GM23248 (cell line): ENCODE measurements at regions not wholly inside any gene's neighbourhood (a gene's known extent, or its start where the extent isn't known, plus 50 kb on each side); places are given as distances from the start of the nearest gene placed in this dataset.

Source experiments
- DNase-seq: peaks from one replicate; pipeline ENCODE4 v3.0.0-alpha.2; 2015
- H2AFZ ChIP-seq: fragments of 200-600 bp; sonication (generic); 2 replicates; pipeline ENCODE4 v1.6.1; 2016; ENCODE audit warnings: antibody characterized with exemption
- H3F3A ChIP-seq: fragments of 200-600 bp; sonication (generic); 2 replicates; pipeline ENCODE4 v1.6.1; 2016; ENCODE audit warnings: mild to moderate bottlenecking, antibody characterized with exemption, mixed run types; ENCODE audit not compliant: insufficient read depth
- H3K27ac ChIP-seq: fragments of 200-600 bp; sonication (generic); 2 replicates; pipeline ENCODE4 v1.5.1; 2016; ENCODE audit warnings: mild to moderate bottlenecking
- H3K27me3 ChIP-seq: fragments of 200-600 bp; sonication (generic); replicated peaks from 2 replicates; pipeline ENCODE4 v1.6.1; 2016; ENCODE audit warnings: mild to moderate bottlenecking; ENCODE audit not compliant: insufficient read depth
- H3K36me3 ChIP-seq: fragments of 200-600 bp; sonication (generic); 2 replicates; pipeline ENCODE4 v1.6.1; 2016; ENCODE audit warnings: low read depth, mild to moderate bottlenecking
- H3K4me1 ChIP-seq: fragments of 200-600 bp; sonication (generic); 2 replicates; pipeline ENCODE4 v1.6.1; 2016; ENCODE audit warnings: mild to moderate bottlenecking; ENCODE audit not compliant: insufficient read depth
- H3K4me2 ChIP-seq: fragments of 200-600 bp; sonication (generic); one replicate; pipeline ENCODE4 v1.6.1; 2016; ENCODE audit warnings: mild to moderate bottlenecking; ENCODE audit not compliant: unreplicated experiment
- H3K4me3 ChIP-seq: fragments of 200-600 bp; sonication (generic); 2 replicates; pipeline ENCODE4 v1.5.1; 2016; ENCODE audit warnings: mild to moderate bottlenecking
- H3K79me2 ChIP-seq: fragments of 200-600 bp; sonication (generic); 2 replicates; pipeline ENCODE4 v1.6.1; 2016; ENCODE audit warnings: mild to moderate bottlenecking; ENCODE audit not compliant: insufficient read depth
- H3K9ac ChIP-seq: fragments of 200-600 bp; sonication (generic); 2 replicates; pipeline ENCODE4 v1.6.1; 2016; ENCODE audit warnings: mild to moderate bottlenecking
- H3K9me2 ChIP-seq: fragments of 200-600 bp; sonication (generic); 2 replicates; pipeline ENCODE4 v1.6.1; 2016; ENCODE audit warnings: mixed run types, mild to moderate bottlenecking, moderate library complexity; ENCODE audit not compliant: insufficient read depth
- H3K9me3 ChIP-seq: fragments of 200-600 bp; sonication (generic); one replicate; pipeline ENCODE4 v1.6.1; 2017; ENCODE audit warnings: low read depth
- H4K20me1 ChIP-seq: fragments of 200-600 bp; sonication (generic); 2 replicates; pipeline ENCODE4 v1.6.0; 2016; ENCODE audit not compliant: insufficient read depth
- EZH2 ChIP-seq: fragments of 200-600 bp; sonication (generic); IDR thresholded peaks from 2 replicates; pipeline ENCODE4 v1.6.1; 2018; ENCODE audit warnings: antibody characterized with exemption, mild to moderate bottlenecking; ENCODE audit not compliant: insufficient read depth, poor library complexity, severe bottlenecking
- EZH2phosphoT487 ChIP-seq: fragments of 200-600 bp; sonication (generic); IDR thresholded peaks from 2 replicates; pipeline ENCODE4 v1.6.1; 2018; ENCODE audit warnings: antibody characterized with exemption, moderate library complexity, mild to moderate bottlenecking, low read depth; ENCODE audit not compliant: insufficient read depth
- WGBS, 2 experiments: methylation state at CpG; one replicate each; pipeline ENCODE4 v1.1.6; 2015 to 2017; ENCODE audit warnings: low lambda C conversion rate in 2 of 2, low coverage in 1 of 2; ENCODE audit errors: missing lambda C conversion rate in 2 of 2; 5-methylcytosine and 5-hydroxymethylcytosine counted together
- in situ Hi-C: fragments of 300-500 bp; cut with MboI; formaldehyde crosslinking; loops from 2 replicates; pipeline ENCODE4 v1.15.0; 2020

DNA sequence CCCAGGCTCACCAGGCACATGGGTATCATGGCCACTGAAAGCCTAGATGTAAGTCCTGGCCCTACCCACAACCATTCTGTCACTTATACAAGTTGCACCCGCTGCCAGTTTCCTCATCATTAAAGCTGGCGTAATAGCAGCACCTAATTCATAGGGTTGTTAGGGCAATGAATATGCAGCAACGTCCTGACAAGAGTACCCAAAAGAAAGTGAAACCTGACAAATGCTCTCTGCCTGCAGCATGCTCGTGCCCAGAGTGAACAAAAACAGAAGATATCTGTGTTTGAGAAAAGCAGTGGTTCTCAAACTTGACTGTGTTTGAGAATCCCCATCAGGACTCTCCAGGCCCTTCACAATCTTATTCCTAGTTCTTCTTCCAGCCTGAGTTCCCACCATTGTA is 632.4 kb downstream of the SEMA5A start:
- Histone ChIP-seq H3F3A (no peaks in the 10 kb centered on the region), H3K4me3 (no peak overlapping the region), H3K9ac (no peak overlapping the region), H3K9me3 (no peaks in the 10 kb centered on the region), H3K27me3 (no peaks in the 10 kb centered on the region), H3K27ac (no peak overlapping the region), H3K4me1 (peaks cover 7% of the 10 kb centered on the region), H3K9me2 (no peaks in the 10 kb centered on the region), H3K4me2 (no peak overlapping the region), H2AFZ (no peak overlapping the region), H4K20me1 (no peaks in the 10 kb centered on the region), H3K79me2 (no peaks in the 10 kb centered on the region), H3K36me3 (no peaks in the 10 kb centered on the region)
- no peak for DNase-seq
- TF ChIP-seq EZH2 (no peak), EZH2phosphoT487 (no peak)
- in situ Hi-C loops: no loop called here
- 85 to 89% methylated on average over 4 of the region's 4 CpGs for WGBS, 2 experiments

DNA sequence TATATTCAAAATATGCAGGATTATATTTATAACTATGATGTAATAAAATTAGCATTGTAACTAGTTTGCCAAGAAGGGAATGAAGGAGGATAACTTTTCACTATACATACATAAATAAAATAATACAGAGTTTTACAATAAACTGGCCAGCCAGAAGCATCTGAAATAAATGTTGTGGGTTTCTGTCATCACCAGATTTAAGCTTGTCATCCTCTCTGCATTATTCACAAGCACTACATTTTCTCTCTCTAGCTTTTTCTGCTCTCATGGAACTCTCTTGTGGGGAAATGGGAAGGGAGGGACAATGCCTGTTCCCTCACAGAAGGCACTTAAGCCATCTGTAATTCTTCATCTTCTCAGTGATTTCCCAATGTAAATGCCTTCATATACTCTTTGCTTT is 626.8 kb downstream of the SEMA5A start:
- in situ Hi-C loops: no loop called here
- Histone ChIP-seq H3K27ac (no peak overlapping the region), H3K9me2 (no peaks in the 10 kb centered on the region), H3K79me2 (no peaks in the 10 kb centered on the region), H3K36me3 (no peaks in the 10 kb centered on the region), H3K4me3 (no peak overlapping the region), H3K4me1 (no peaks in the 10 kb centered on the region), H2AFZ (no peak overlapping the region), H3K27me3 (no peaks in the 10 kb centered on the region), H3K9me3 (no peaks in the 10 kb centered on the region), H3K9ac (no peak overlapping the region), H4K20me1 (no peaks in the 10 kb centered on the region), H3F3A (no peaks in the 10 kb centered on the region), H3K4me2 (no peak overlapping the region)
- TF ChIP-seq EZH2 (no peak), EZH2phosphoT487 (no peak)
- DNase-seq: no peak

DNA sequence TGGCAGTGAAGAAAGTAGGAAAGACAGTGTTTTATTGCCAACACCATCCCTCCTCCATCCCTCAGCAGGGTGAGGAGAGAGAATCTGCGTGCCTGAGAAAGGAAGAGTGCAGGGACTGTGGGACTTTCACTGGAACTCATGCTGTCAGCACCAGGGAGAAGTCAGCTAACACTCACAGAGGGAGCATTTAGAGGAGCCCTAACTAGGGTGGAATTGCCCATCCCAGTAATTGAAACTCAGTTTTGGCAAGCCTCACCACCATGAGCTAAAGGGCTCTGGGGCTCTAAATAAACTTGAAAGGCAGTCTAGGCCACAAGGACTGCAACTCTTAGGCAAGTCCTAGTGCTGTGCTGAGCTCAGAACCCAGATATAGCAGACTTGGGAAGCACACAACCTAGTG is 622.3 kb downstream of the SEMA5A start:
- H3K4me1 ChIP-seq: no peaks in the 10 kb centered on the region
- in situ Hi-C loops: no loop called here
- no peak for DNase-seq
- no peaks in the 10 kb centered on the region for H4K20me1 ChIP-seq
- no peak for TF ChIP-seq EZH2phosphoT487
- no peak for TF ChIP-seq EZH2
- no peaks in the 10 kb centered on the region for H3K27me3 ChIP-seq
- no peak overlapping the region for H2AFZ ChIP-seq
- no peak overlapping the region for H3K9ac ChIP-seq
- H3K79me2 ChIP-seq: no peaks in the 10 kb centered on the region
- no peak overlapping the region for H3K4me3 ChIP-seq
- no peak overlapping the region for H3K27ac ChIP-seq
- H3K36me3 ChIP-seq: no peaks in the 10 kb centered on the region
- H3K9me3 ChIP-seq: no peaks in the 10 kb centered on the region
- H3K9me2 ChIP-seq: no peaks in the 10 kb centered on the region
- no peak overlapping the region for H3K4me2 ChIP-seq
- no peaks in the 10 kb centered on the region for H3F3A ChIP-seq
- 55 to 63% methylated on average over 1 of the region's 1 CpG for WGBS, 2 experiments

DNA sequence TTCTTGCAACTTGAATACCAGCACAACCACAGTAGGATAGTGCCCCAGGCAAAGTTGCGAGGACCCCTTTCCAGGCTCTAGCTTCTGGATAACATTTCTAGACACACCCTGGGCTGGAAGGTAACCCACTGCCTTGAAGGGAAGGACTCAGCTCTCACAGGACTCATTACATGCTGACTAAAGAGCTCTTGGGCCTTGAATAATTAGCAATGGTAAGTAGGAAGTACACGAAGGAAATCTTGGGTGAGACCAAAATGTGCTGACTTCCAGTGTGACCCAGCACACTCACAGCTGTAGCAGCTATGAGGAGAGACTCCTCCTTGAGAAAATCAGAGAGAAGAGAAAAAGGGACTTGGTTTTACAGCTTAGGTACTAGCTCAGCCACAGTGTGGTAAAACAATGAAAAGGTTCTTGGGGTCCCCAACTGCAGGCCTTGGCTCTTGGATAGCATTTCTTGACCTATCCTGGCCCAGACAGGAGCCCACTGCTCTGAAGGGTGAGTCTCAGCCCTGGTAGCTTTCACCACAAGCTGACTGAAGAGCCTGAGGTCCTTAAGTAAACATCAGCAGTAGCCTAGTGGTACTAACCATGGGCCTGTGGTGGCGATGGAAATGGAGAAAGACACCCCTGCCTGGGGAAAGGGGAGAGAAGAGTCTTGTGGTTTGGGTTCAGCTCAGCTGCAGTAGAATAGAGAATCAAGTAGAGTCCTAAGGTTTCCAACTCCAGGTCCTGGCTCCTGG is 621.7 kb downstream of the SEMA5A start:
- Histone ChIP-seq H3K79me2 (no peaks in the 10 kb centered on the region), H3K4me3 (no peak overlapping the region), H3K9me2 (no peaks in the 10 kb centered on the region), H3K36me3 (no peaks in the 10 kb centered on the region), H2AFZ (no peak overlapping the region), H3K9ac (no peak overlapping the region), H3K9me3 (no peaks in the 10 kb centered on the region), H3K27me3 (no peaks in the 10 kb centered on the region), H3K27ac (no peak overlapping the region), H3K4me2 (no peak overlapping the region), H3K4me1 (no peaks in the 10 kb centered on the region), H3F3A (no peaks in the 10 kb centered on the region), H4K20me1 (no peaks in the 10 kb centered on the region)
- WGBS, 2 experiments: 82 to 83% methylated on average over 3 of the region's 3 CpGs
- DNase-seq: no peak
- TF ChIP-seq EZH2phosphoT487 (no peak), EZH2 (no peak)
- in situ Hi-C loops: no loop called here

DNA sequence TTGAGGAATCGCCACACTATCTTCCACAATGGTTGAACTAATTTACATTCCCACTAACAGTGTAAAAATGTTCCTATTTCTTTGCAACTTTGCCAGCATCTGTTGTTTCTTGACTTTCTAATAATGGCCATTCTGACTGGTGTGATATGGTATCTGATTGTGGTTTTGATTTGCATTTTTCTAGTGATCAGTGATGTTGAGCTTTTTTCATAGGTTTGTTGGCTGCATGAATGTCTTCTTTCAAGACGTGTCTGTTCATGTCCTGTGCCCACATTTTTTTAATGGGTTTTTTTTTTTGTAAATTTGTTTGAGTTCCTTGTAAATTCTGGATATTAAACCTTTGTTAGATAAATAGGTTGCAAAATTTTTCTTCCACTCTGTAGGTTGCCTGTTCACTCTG is 615.9 kb downstream of the SEMA5A start:
- in situ Hi-C loops: no loop called here
- no peak for DNase-seq
- Histone ChIP-seq H3K27me3 (no peaks in the 10 kb centered on the region), H3K9me3 (no peaks in the 10 kb centered on the region), H3K4me2 (no peak overlapping the region), H3K79me2 (no peaks in the 10 kb centered on the region), H3K9ac (no peak overlapping the region), H3K9me2 (no peaks in the 10 kb centered on the region), H3K4me1 (no peaks in the 10 kb centered on the region), H3F3A (no peaks in the 10 kb centered on the region), H3K27ac (no peak overlapping the region), H3K4me3 (no peak overlapping the region), H2AFZ (no peak overlapping the region), H3K36me3 (no peaks in the 10 kb centered on the region), H4K20me1 (no peaks in the 10 kb centered on the region)
- TF ChIP-seq EZH2phosphoT487: no peak
- TF ChIP-seq EZH2: no peak
- WGBS, 2 experiments: 50 to 54% methylated on average over 2 of the region's 2 CpGs
